ENCODE measurements at regions not wholly inside any gene's neighbourhood (a gene's known extent, or its start where the extent isn't known, plus 50 kb on each side); places are given as distances from the start of the nearest gene placed in this dataset.

DNA sequence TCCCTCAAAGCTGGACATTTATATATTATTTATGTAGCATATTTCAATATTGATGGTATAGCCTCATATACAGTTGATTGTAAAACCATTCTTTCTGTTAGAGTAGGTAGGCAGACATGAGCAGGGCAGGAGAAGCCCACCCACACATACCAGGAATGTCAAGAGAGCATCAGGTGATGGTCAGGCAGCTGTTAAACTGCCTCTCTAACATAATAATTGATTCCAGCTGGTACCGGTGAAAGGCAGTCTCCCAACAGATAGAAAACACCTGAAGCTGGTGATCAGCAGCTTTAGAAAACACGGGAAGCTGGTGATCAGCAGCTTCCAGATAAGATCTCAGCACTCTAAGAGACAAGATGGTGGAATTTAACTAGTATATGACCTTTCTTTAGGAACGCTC, 132.9 kb downstream of the SLITRK6 start:
- no peak overlapping the region for H3K27ac ChIP-seq
- TF ChIP-seq, protein P1, sequence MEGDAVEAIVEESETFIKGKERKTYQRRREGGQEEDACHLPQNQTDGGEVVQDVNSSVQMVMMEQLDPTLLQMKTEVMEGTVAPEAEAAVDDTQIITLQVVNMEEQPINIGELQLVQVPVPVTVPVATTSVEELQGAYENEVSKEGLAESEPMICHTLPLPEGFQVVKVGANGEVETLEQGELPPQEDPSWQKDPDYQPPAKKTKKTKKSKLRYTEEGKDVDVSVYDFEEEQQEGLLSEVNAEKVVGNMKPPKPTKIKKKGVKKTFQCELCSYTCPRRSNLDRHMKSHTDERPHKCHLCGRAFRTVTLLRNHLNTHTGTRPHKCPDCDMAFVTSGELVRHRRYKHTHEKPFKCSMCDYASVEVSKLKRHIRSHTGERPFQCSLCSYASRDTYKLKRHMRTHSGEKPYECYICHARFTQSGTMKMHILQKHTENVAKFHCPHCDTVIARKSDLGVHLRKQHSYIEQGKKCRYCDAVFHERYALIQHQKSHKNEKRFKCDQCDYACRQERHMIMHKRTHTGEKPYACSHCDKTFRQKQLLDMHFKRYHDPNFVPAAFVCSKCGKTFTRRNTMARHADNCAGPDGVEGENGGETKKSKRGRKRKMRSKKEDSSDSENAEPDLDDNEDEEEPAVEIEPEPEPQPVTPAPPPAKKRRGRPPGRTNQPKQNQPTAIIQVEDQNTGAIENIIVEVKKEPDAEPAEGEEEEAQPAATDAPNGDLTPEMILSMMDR (conservative IDR thresholded peaks at IDR 0.05) = no peak

DNA sequence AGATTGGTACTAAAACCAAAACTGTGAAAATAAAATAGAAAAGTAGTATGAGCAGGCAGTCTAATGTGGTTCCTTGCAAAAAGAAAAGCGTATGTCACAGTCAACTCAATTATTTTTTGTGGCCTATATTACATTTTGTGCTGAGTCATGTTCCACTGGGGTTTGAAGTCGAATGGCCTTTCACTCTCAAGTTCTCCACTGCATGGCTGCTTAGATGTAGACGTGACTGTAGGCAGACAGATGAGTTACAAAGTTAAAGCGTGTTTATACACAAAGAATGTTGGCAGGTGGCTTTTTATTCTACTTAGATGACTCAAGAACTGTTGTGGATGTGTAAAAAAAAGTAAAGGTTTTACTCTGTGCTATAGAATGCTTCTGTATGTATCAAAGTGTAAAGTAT, 133.9 kb downstream of the SLITRK6 start:
- TF ChIP-seq, protein P1 (conservative IDR thresholded peaks at IDR 0.05) = no peak
- no peak overlapping the region for H3K27ac ChIP-seq

DNA sequence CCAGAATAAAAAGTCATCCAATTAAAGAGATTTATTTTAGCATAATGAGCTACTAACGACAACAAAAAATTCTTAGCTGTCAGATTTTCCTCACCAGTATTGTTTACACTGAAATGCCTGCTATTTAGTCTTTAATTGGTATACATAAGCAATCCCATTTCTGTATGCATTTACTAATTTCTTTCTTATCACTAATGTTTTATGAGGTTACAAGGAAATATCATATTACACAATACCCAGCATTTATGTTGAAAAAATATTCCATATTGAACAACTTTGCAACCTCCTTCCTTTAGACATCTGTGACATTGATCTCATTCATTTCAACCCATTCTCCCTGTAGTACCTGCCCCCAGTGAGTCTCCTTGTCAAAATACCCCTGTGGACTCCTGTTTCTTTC, 135.4 kb downstream of the SLITRK6 start:
- TF ChIP-seq, protein P1 (conservative IDR thresholded peaks at IDR 0.05) = no peak
- no peak overlapping the region for H3K27ac ChIP-seq

DNA sequence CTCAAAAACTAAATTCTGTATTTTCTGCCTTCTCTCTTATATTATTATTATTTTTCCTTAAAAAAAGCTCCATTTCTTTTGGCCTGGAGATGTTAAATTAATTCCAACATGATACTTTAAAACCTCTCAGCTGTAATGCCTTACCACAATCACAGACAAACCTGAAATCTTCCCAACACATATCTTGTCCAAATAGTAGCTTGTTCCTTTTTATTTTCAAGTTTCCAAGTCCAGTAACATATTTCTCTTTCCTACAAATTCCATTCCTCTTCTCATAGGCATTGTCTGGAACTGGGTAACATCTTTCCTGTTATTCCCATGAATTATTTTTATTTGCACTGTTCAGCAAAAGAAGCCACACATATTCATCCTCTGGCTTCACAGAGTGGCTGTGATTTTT, 137.0 kb downstream of the SLITRK6 start:
- TF ChIP-seq, protein P1 (conservative IDR thresholded peaks at IDR 0.05) = no peak
- H3K27ac ChIP-seq = no peak overlapping the region

DNA sequence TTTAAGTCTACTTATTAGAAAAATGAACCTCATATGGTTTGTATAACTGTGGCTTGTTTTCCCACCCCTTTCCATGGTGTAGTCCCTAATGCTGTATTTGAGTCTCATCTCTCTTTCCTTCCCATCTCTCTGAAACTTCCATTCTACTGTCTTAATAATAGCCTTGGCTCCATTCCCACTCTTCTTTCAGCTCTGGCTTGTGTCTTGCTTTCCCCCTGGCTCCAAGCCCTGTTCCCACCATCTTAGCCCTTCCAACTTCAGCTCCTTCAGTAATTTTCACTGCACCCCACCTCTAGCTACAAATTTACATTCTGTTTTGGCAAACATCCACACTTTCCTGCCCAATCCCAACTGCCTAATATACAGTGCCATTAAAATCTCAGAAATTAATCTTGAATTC, 137.5 kb downstream of the SLITRK6 start:
- TF ChIP-seq, protein P1 (conservative IDR thresholded peaks at IDR 0.05) = no peak
- H3K27ac ChIP-seq = no peak overlapping the region

DNA sequence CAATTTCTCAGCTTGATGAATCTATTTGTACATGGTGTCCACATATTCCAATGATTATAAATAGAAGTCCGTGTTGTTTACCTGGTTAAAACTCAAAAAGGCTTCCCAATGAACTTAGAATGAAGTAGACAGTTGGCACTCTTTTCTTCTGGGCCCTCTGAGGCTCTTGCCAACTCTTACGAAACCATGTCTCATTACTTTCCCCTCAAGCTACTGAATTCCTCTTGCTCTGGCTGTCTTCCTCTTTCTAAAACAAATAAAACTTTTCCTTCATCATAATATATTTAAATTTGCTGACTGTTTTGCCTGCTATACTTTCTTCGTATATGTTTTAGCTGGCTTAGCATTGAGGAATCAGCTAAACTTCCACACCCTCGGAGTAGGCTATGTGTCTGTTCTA, 139.7 kb downstream of the SLITRK6 start:
- TF ChIP-seq, protein P1 (conservative IDR thresholded peaks at IDR 0.05) = no peak
- no peak overlapping the region for H3K27ac ChIP-seq

DNA sequence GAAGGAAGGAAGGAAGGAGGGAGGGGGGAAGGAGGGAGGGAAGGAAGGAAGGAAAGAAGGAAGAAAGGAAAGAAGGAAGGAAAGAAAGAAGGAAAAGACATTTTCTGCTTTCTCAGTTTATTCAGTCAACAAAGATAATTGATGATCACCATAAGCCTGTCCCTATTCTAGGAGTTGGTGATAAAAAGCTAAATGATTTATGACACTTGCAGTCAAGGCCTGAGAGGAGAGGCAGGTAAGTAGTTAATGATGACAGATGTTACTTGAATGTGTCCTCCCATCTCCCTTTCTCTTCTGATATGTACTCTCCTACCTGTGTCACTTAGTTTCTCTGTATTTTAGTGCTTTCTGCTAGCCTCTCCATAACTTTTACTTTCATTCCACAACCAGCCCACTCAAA, 141.3 kb downstream of the SLITRK6 start:
- no peak overlapping the region for H3K27ac ChIP-seq
- TF ChIP-seq, protein P1 (conservative IDR thresholded peaks at IDR 0.05) = no peak

DNA sequence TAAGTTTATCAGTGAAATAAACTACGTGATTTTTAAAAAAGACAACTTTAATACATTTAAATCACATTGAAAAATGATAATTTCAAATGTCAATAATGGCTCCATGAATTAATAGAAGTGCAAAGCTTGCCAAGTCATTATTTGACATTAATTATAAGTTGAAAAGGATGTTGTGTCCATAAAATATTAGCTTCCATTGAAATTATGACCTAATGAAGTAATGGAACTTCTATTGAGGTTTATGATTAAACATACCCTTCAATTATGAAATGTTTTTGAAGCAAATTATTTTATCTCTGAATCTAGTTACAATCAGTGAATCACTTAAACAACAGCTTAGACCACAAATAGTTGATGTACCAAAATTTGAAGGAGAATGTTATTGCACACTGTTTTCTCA, 144.2 kb downstream of the SLITRK6 start:
- TF ChIP-seq, protein P1 (conservative IDR thresholded peaks at IDR 0.05) = no peak

More for the DNA sequence above, 144.2 kb downstream of the SLITRK6 start:
- no peak overlapping the region for H3K27ac ChIP-seq

Data from VCaP (cell line).